Left hindlimb (tissue), 1 donor: ENCODE measurements at regions not wholly inside any gene's neighbourhood (a gene's known extent, or its start where the extent isn't known, plus 50 kb on each side); places are given as distances from the start of the nearest gene placed in this dataset.

Source experiments
- DNase-seq: peaks from one replicate; pipeline ENCODE4 v3.0.0-alpha.2; 2018

- no peak for DNase-seq
Observed at GRCh38 chr13:33472446-33472845, 186.9 kb upstream of the STARD13 start.

GRCh38 chr13:33479105-33479504 lies 193.6 kb upstream of the STARD13 start:
- DNase-seq, result no peak

GRCh38 chr13:33480561-33480960 lies 195.0 kb upstream of the STARD13 start:
- DNase-seq, result no peak

GRCh38 chr13:33483471-33483870 lies 197.9 kb upstream of the STARD13 start:
- DNase-seq, result no peak

GRCh38 chr13:33485247-33485646 lies 199.7 kb upstream of the STARD13 start:
- no peak for DNase-seq

- DNase-seq, result no peak
Observed at GRCh38 chr13:33487575-33488243, 202.2 kb upstream of the STARD13 start.

GRCh38 chr13:33489563-33489962 lies 204.0 kb upstream of the STARD13 start:
- DNase-seq, result no peak

GRCh38 chr13:33490461-33491327 lies 205.1 kb upstream of the STARD13 start:
- no peak for DNase-seq

GRCh38 chr13:33493672-33494365 lies 208.3 kb upstream of the STARD13 start:
- DNase-seq, result no peak

GRCh38 chr13:33494596-33495204 lies 209.1 kb upstream of the STARD13 start:
- no peak for DNase-seq

- no peak for DNase-seq
Observed at GRCh38 chr13:33496336-33496735, 210.8 kb upstream of the STARD13 start.

GRCh38 chr13:33497146-33497845 lies 211.7 kb upstream of the STARD13 start:
- DNase-seq, result no peak

GRCh38 chr13:33508060-33508459 lies 222.5 kb upstream of the STARD13 start:
- DNase-seq, result no peak

- peak; percentile 51 for DNase-seq
Observed at GRCh38 chr13:33509642-33510229, 224.2 kb upstream of the STARD13 start.

- DNase-seq, result no peak
Observed at GRCh38 chr13:33510350-33510970, 224.9 kb upstream of the STARD13 start.

- no peak for DNase-seq
Observed at GRCh38 chr13:33512880-33513554, 227.5 kb upstream of the STARD13 start.

GRCh38 chr13:33514362-33514761 lies 228.8 kb upstream of the STARD13 start:
- DNase-seq, result no peak

- no peak for DNase-seq
Observed at GRCh38 chr13:33515146-33515545, 229.6 kb upstream of the STARD13 start.

GRCh38 chr13:33518452-33518851 lies 232.9 kb upstream of the STARD13 start:
- DNase-seq, result no peak

- peak; percentile 67 for DNase-seq
Observed at GRCh38 chr13:33519561-33520467, 234.3 kb upstream of the STARD13 start.
